B cell (primary cell): ENCODE measurements at regions not wholly inside any gene's neighbourhood (a gene's known extent, or its start where the extent isn't known, plus 50 kb on each side); places are given as distances from the start of the nearest gene placed in this dataset.
"Not testable (repeated sequence)": the region's sequence is repeated elsewhere in the genome, so short reads cannot be mapped to it uniquely, and the experiment has no call there.

Source experiments
- ATAC-seq: fragments of 200-7000 bp; cut with Tn5 transposase; one replicate; pipeline ENCODE4 v1.10.0; 2021; ENCODE audit warnings: low read depth, mild to moderate bottlenecking, moderate number of reproducible peaks, moderate library complexity
- CTCF ChIA-PET: fragments of 350-600 bp; sonication (Branson Sonifier 250); formaldehyde crosslinking; loops from one replicate; lab custom pipeline; 2021; ENCODE audit warnings: antibody characterized with exemption, inconsistent platforms; lab: Charles Lee
- POLR2A ChIA-PET: fragments of 350-600 bp; sonication (Branson Sonifier 250); formaldehyde crosslinking; loops from one replicate; lab custom pipeline; 2021; ENCODE audit warnings: antibody characterized with exemption; lab: Charles Lee
- DNase-seq: peaks from one replicate; pipeline ENCODE4 v3.0.0; 2013
- H2AFZ ChIP-seq: 2 replicates; pipeline ENCODE4 v1.6.1; 2012; ENCODE audit warnings: mild to moderate bottlenecking, low read depth, low read length; ENCODE audit not compliant: insufficient read depth, poor library complexity, severe bottlenecking
- H3K27ac ChIP-seq, 2 donors: 1 replicate in 1 of 2; 2 replicates in 1 of 2; pipeline ENCODE4 v1.5.1; 2012 to 2013; ENCODE audit warnings: low read length in 2 of 2, mild to moderate bottlenecking in 2 of 2, moderate library complexity in 1 of 2
- H3K27me3 ChIP-seq, 4 experiments: fragments of 200-600 bp in 1 of 4; sonication (generic) in 1 of 4; replicated peaks in 1 of 4; 1 replicate in 2 of 4; 2 replicates in 2 of 4; pipeline versions ENCODE4 v1.6.1 to v1.7.0; 2013 to 2016; ENCODE audit warnings: low read length in 3 of 4, mild to moderate bottlenecking in 2 of 4, mixed read lengths in 1 of 4, moderate library complexity in 1 of 4; ENCODE audit not compliant: insufficient read depth in 4 of 4, control insufficient read depth in 3 of 4; ENCODE audit errors: control extremely low read depth in 1 of 4
- H3K36me3 ChIP-seq, 2 experiments: replicated peaks in 1 of 2; 1 replicate in 1 of 2; 2 replicates in 1 of 2; pipeline versions ENCODE4 v1.6.1 to v1.7.1; 2013; ENCODE audit warnings: low read length in 1 of 2; ENCODE audit not compliant: insufficient read depth in 2 of 2, control insufficient read depth in 1 of 2; ENCODE audit errors: control extremely low read depth in 1 of 2, extremely low read depth in 1 of 2
- H3K4me1 ChIP-seq, 2 donors: fragments of 200-600 bp in 1 of 2; sonication (generic) in 1 of 2; 1 replicate in 1 of 2; 2 replicates in 1 of 2; pipeline versions ENCODE4 v1.5.1 to v1.6.1; 2013 to 2017; ENCODE audit warnings: low read length in 2 of 2; ENCODE audit not compliant: control insufficient read depth in 2 of 2, insufficient read depth in 2 of 2
- H3K4me2 ChIP-seq: replicated peaks from 2 replicates; pipeline ENCODE3; 2012; ENCODE audit warnings: mild to moderate bottlenecking, low read depth, low read length; ENCODE audit not compliant: poor library complexity, severe bottlenecking
- H3K4me3 ChIP-seq, 5 experiments: fragments of 200-600 bp in 1 of 5; sonication (generic) in 1 of 5; 1 replicate in 3 of 5; 2 replicates in 2 of 5; pipeline versions ENCODE4 v1.5.1 to v1.7.0; 2011 to 2016; ENCODE audit warnings: low read length in 4 of 5, mild to moderate bottlenecking in 4 of 5, low read depth in 2 of 5, control low read depth in 1 of 5, moderate library complexity in 1 of 5; ENCODE audit not compliant: insufficient read depth in 1 of 5; ENCODE audit errors: control extremely low read depth in 1 of 5, extremely low read depth in 1 of 5
- H3K79me2 ChIP-seq: fragments of 200-600 bp; sonication (generic); one replicate; pipeline ENCODE4 v1.6.0; 2016; ENCODE audit warnings: low read length; ENCODE audit not compliant: control insufficient read depth, insufficient read depth
- H3K9ac ChIP-seq: fragments of 200-600 bp; sonication (generic); 2 replicates; pipeline ENCODE4 v1.6.1; 2017; ENCODE audit warnings: mild to moderate bottlenecking, low read length, moderate library complexity
- H3K9me3 ChIP-seq, 3 donors: one replicate each; pipeline versions ENCODE4 v1.6.1 to v1.7.1; 2013; ENCODE audit warnings: low read length in 2 of 3; ENCODE audit not compliant: control insufficient read depth in 2 of 3, insufficient read depth in 1 of 3; ENCODE audit errors: control extremely low read depth in 1 of 3
- H4K20me1 ChIP-seq: 2 replicates; pipeline ENCODE4 v1.6.0; 2012; ENCODE audit warnings: mild to moderate bottlenecking, low read length; ENCODE audit not compliant: insufficient read depth, control insufficient read depth, poor library complexity, severe bottlenecking
- H3K27ac Mint-ChIP-seq: one replicate; pipeline ENCODE4 v1.8.0; 2021; ENCODE audit warnings: mixed read lengths
- H3K27me3 Mint-ChIP-seq: one replicate; pipeline ENCODE4 v1.8.0; 2021; ENCODE audit warnings: mixed read lengths
- H3K4me1 Mint-ChIP-seq: one replicate; pipeline ENCODE4 v1.8.0; 2021; ENCODE audit warnings: mixed read lengths
- H3K4me3 Mint-ChIP-seq: one replicate; pipeline ENCODE4 v1.8.0; 2021; ENCODE audit warnings: mixed read lengths
- H3K9me3 Mint-ChIP-seq: one replicate; pipeline ENCODE4 v1.8.0; 2022; ENCODE audit warnings: mixed read lengths; ENCODE audit not compliant: insufficient read depth
- EZH2 ChIP-seq: IDR thresholded peaks from 2 replicates; pipeline ENCODE4 v1.6.1; 2012; ENCODE audit warnings: borderline replicate concordance, low read depth, mild to moderate bottlenecking, moderate library complexity, low read length; ENCODE audit not compliant: insufficient read depth, poor library complexity, severe bottlenecking
- WGBS: methylation state at CpG from one replicate; pipeline ENCODE4 v1.1.5; 2013; ENCODE audit warnings: missing lambda C conversion rate; ENCODE audit not compliant: insufficient coverage; 5-methylcytosine and 5-hydroxymethylcytosine counted together
- intact Hi-C: fragments of 100-400 bp; cut with micrococcal nuclease; formaldehyde crosslinking; loops from one replicate; pipeline ENCODE4 v1.10.0; 2022
- TF ChIP-seq, protein P1 (sequence below): fragments of 200-600 bp; IDR thresholded peaks from one replicate; pipeline ENCODE4 v1.8.0; 2022; ENCODE audit warnings: antibody characterized with exemption, mild to moderate bottlenecking

DNA sequence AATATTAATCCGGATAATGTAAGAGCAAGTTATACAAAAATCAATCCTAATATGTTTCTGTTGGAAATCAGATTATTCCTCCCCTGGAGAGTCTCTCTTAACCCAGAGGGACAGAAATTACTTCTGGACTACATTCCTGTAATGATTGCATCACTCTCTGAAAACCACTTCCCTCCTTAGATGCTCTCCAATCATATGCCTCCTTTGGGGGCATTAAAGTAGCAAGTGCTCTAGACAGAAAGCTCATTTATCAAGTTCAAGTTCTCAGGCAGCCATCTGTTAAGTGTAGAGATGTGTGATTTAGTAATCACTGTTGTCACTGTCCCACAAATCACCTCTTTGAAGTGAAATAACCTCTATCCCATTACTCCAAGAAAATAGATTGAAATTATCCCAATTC is 247.1 kb downstream of the SLCO4C1 start:
- H3K27me3 Mint-ChIP-seq = no peaks in the 10 kb centered on the region
- no peak overlapping the region for H3K27ac Mint-ChIP-seq

GRCh38 chr5:102047073-102047472 is 249.0 kb downstream of the SLCO4C1 start:
- H3K4me3 ChIP-seq, H3K4me3 Mint-ChIP-seq, H2AFZ ChIP-seq, intact Hi-C loops, H3K9me3 ChIP-seq, CTCF ChIA-PET, DNase-seq, H4K20me1 ChIP-seq, H3K36me3 ChIP-seq, H3K4me1 Mint-ChIP-seq, H3K79me2 ChIP-seq, H3K9me3 Mint-ChIP-seq, H3K27me3 Mint-ChIP-seq, H3K27ac Mint-ChIP-seq, H3K4me1 ChIP-seq, ATAC-seq, H3K27ac ChIP-seq, H3K9ac ChIP-seq, POLR2A ChIA-PET, H3K4me2 ChIP-seq, H3K27me3 ChIP-seq: not testable (repeated sequence)

More for the DNA sequence above, 247.1 kb downstream of the SLCO4C1 start:
- H4K20me1 ChIP-seq = no peaks in the 10 kb centered on the region
- H3K9me3 ChIP-seq = no peaks in the 10 kb centered on the region
- no CpG with 5 or more reads among the region's 1 CpG for WGBS
- no peak overlapping the region for H3K4me3 Mint-ChIP-seq
- ATAC-seq (no peak), DNase-seq (no peak)
- H3K9ac ChIP-seq = no peak overlapping the region
- POLR2A ChIA-PET = no interaction called here
- no peaks in the 10 kb centered on the region for H3K79me2 ChIP-seq
- no peak for TF ChIP-seq EZH2
- TF ChIP-seq, protein P1, sequence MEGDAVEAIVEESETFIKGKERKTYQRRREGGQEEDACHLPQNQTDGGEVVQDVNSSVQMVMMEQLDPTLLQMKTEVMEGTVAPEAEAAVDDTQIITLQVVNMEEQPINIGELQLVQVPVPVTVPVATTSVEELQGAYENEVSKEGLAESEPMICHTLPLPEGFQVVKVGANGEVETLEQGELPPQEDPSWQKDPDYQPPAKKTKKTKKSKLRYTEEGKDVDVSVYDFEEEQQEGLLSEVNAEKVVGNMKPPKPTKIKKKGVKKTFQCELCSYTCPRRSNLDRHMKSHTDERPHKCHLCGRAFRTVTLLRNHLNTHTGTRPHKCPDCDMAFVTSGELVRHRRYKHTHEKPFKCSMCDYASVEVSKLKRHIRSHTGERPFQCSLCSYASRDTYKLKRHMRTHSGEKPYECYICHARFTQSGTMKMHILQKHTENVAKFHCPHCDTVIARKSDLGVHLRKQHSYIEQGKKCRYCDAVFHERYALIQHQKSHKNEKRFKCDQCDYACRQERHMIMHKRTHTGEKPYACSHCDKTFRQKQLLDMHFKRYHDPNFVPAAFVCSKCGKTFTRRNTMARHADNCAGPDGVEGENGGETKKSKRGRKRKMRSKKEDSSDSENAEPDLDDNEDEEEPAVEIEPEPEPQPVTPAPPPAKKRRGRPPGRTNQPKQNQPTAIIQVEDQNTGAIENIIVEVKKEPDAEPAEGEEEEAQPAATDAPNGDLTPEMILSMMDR = no peak
- no peaks in the 10 kb centered on the region for H3K36me3 ChIP-seq
- H3K4me3 ChIP-seq = no peak overlapping the region
- intact Hi-C loops = no loop called here
- CTCF ChIA-PET = no interaction called here
- H3K4me2 ChIP-seq = no peak overlapping the region
- H3K4me1 ChIP-seq = no peaks in the 10 kb centered on the region
- no peak overlapping the region for H2AFZ ChIP-seq
- H3K9me3 Mint-ChIP-seq = peaks cover 2% of the 10 kb centered on the region
- H3K27ac ChIP-seq = no peak overlapping the region
- H3K4me1 Mint-ChIP-seq = no peaks in the 10 kb centered on the region
- no peaks in the 10 kb centered on the region for H3K27me3 ChIP-seq
